MM.1S (cell line): ENCODE measurements at regions not wholly inside any gene's neighbourhood (a gene's known extent, or its start where the extent isn't known, plus 50 kb on each side); places are given as distances from the start of the nearest gene placed in this dataset.

Source experiments
- CTCF ChIP-seq: fragments of 300-600 bp; sonication (generic); IDR thresholded peaks from 2 replicates; pipeline ENCODE4 v1.5.1; 2016; ENCODE audit warnings: antibody characterized with exemption, low read length, mixed read lengths
- EZH2 ChIP-seq: fragments of 300-600 bp; sonication (generic); optimal IDR thresholded peaks from 2 replicates; pipeline ENCODE3; 2017; ENCODE audit warnings: low read depth, mild to moderate bottlenecking, antibody characterized with exemption, low read length, mixed read lengths
- EZH2phosphoT487 ChIP-seq: fragments of 300-600 bp; sonication (generic); IDR thresholded peaks from 2 replicates; pipeline ENCODE4 v1.6.1; 2018; ENCODE audit warnings: antibody characterized with exemption, low read length

DNA sequence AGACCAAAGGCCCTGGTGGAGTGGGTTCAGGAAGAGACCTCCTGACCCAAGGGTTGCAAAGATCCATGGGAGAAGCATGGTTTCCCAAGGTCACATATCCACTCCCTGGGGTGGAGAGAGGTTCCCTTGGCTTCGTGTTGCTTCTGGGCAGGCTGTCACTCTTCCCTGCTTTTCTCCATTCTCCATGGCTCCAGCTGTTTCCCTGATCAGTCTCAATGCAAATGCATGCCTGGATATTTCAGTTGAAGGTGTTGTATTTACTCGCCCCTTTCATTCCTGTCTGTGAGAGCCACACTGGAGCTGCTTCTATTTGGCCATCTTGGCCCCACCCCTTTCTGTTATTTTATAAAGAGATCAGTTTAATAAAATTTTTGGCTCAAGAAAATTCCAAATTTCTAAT is 95.0 kb upstream of the PLSCR4 start:
- TF ChIP-seq CTCF (no peak), EZH2 (no peak), EZH2phosphoT487 (no peak)
